Ishikawa (cell line): ENCODE measurements at regions not wholly inside any gene's neighbourhood (a gene's known extent, or its start where the extent isn't known, plus 50 kb on each side); places are given as distances from the start of the nearest gene placed in this dataset.

Experiments used
- CEBPB ChIP-seq: IDR thresholded peaks from 2 replicates; pipeline ENCODE4 v1.6.1; 2012
- CREB1 ChIP-seq: IDR thresholded peaks from 2 replicates; pipeline ENCODE4 v1.6.1; 2012; ENCODE audit warnings: low read depth
- EGR1 ChIP-seq: IDR thresholded peaks from 2 replicates; pipeline ENCODE4 v1.6.1; 2012
- EP300 ChIP-seq: IDR thresholded peaks from 2 replicates; pipeline ENCODE4 v1.6.1; 2012; ENCODE audit warnings: borderline replicate concordance
- FOXM1 ChIP-seq: IDR thresholded peaks from 2 replicates; pipeline ENCODE4 v1.6.1; 2012; ENCODE audit warnings: low read depth, borderline replicate concordance
- NFIC ChIP-seq: IDR thresholded peaks from 2 replicates; pipeline ENCODE4 v1.6.1; 2012
- RAD21 ChIP-seq: IDR thresholded peaks from 2 replicates; pipeline ENCODE4 v1.6.1; 2012; ENCODE audit warnings: low read depth
- REST ChIP-seq: IDR thresholded peaks from 2 replicates; pipeline ENCODE4 v1.6.1; 2012; ENCODE audit warnings: low read depth, mild to moderate bottlenecking
- TAF1 ChIP-seq: IDR thresholded peaks from 2 replicates; pipeline ENCODE4 v1.6.1; 2012; ENCODE audit warnings: low read depth, mild to moderate bottlenecking
- TCF12 ChIP-seq: IDR thresholded peaks from 2 replicates; pipeline ENCODE4 v1.6.1; 2012; ENCODE audit warnings: low read depth
- TEAD4 ChIP-seq: IDR thresholded peaks from 2 replicates; pipeline ENCODE4 v1.6.1; 2012
- YY1 ChIP-seq: IDR thresholded peaks from 2 replicates; pipeline ENCODE4 v1.6.1; 2012; ENCODE audit warnings: low read depth
- ZBTB7A ChIP-seq: IDR thresholded peaks from 2 replicates; pipeline ENCODE4 v1.6.1; 2012; ENCODE audit warnings: low read depth
- TF ChIP-seq, protein P1 (sequence below): IDR thresholded peaks from 2 replicates; pipeline ENCODE4 v1.6.1; 2012
- TF ChIP-seq, protein P2 (sequence below): IDR thresholded peaks from 2 replicates; pipeline ENCODE4 v1.6.1; 2012

DNA sequence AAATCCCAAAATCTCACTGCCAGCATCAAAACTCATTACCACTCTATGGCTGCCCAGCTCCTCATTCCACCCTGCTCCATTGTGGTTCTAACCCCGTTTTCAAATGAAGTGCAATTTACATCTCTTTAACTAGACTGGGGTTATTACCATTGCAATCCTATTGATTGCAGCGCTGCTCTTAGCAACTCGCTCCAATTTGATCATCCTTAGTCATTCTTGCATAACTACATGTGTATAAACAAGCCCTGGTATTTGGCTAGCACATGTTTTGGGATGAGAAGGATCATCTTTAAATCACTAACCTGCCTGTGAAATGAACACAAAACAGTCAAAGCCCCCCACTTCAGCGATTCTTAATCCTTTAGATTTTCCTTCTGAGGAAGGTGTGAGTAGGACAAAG is 340.1 kb upstream of the PPARGC1A start:
- no peak for TF ChIP-seq EGR1
- TF ChIP-seq ZBTB7A, result no peak
- TF ChIP-seq RAD21, result no peak
- TF ChIP-seq, protein P1, sequence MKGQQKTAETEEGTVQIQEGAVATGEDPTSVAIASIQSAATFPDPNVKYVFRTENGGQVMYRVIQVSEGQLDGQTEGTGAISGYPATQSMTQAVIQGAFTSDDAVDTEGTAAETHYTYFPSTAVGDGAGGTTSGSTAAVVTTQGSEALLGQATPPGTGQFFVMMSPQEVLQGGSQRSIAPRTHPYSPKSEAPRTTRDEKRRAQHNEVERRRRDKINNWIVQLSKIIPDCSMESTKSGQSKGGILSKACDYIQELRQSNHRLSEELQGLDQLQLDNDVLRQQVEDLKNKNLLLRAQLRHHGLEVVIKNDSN, result no peak
- no peak for TF ChIP-seq FOXM1
- TF ChIP-seq REST, result no peak
- no peak for TF ChIP-seq EP300
- no peak for TF ChIP-seq CREB1
- no peak for TF ChIP-seq YY1
- no peak for TF ChIP-seq CEBPB
- TF ChIP-seq TCF12, result no peak
- TF ChIP-seq, protein P2, sequence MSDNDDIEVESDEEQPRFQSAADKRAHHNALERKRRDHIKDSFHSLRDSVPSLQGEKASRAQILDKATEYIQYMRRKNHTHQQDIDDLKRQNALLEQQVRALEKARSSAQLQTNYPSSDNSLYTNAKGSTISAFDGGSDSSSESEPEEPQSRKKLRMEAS, result no peak
- no peak for TF ChIP-seq NFIC

GRCh38 chr4:24228692-24229091 is 338.8 kb upstream of the PPARGC1A start:
- TF ChIP-seq CREB1 (no peak), TAF1 (no peak), REST (no peak), CEBPB (no peak), TEAD4 (no peak), ZBTB7A (no peak), FOXM1 (no peak), EP300 (no peak), TCF12 (no peak), YY1 (no peak), RAD21 (no peak), EGR1 (no peak), NFIC (no peak)
- TF ChIP-seq, protein P1, result no peak

DNA sequence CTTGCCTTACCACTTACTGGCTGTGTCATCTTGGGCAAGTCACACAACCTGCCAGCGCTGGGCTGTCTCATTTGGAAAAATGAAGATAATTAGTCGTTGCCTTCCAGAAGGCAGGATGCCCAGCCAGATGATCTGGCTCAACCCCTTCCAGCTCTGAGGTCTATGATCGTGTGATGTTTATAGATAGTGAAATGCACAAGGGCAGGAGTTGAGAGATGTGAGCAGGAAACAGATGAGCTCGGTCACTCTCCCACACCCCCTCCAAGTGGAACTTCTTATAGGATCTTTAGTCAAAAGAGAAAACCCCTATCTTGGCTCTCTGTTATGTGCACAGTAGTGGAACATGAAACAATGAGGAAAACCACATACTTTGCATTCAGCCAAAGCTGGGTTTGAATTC is 336.8 kb upstream of the PPARGC1A start:
- TF ChIP-seq, protein P1, result no peak
- TF ChIP-seq EGR1, result no peak
- no peak for TF ChIP-seq FOXM1
- no peak for TF ChIP-seq NFIC
- no peak for TF ChIP-seq CREB1
- no peak for TF ChIP-seq RAD21
- TF ChIP-seq, protein P2, result no peak

- TF ChIP-seq ZBTB7A, result no peak
- TF ChIP-seq TEAD4, result no peak
- no peak for TF ChIP-seq CEBPB
- no peak for TF ChIP-seq REST
- TF ChIP-seq YY1, result no peak
- TF ChIP-seq, protein P2, result no peak
- TF ChIP-seq CREB1, result no peak
- TF ChIP-seq TCF12, result no peak
Measured at GRCh38 chr4:24226023-24226422, 336.2 kb upstream of the PPARGC1A start.
